ENCODE measurements at regions not wholly inside any gene's neighbourhood (a gene's known extent, or its start where the extent isn't known, plus 50 kb on each side); places are given as distances from the start of the nearest gene placed in this dataset.
"Not testable (repeated sequence)": the region's sequence is repeated elsewhere in the genome, so short reads cannot be mapped to it uniquely, and the experiment has no call there.

DNA sequence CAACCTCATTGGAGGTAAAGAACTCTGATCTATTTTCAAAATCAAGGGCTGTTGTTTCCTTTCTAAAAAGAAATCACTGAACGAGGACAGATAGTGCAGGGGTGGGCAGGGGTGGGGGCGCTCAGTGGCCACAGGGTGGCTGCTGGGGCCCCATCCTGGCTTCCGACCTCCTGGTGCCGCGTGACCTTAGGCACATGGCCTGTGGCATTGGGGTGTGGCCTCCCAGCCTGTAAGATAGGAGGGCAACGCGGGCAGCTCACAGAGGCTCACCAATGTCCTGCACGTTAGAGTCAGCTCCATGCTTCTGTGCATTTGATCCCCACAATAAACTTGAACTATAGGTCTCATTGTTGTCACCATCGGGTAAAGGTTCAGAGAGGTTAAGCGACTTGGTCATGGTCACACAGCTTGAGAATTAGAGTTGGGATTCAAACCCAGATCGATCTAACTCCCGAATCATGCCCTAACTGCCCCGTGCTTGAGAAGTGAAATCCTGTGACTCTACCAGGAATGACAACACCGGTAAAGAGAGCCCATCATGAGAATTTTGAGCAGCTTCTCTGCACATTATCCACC lies 148.0 kb upstream of the SLC6A11 start:
- DNase-seq = no peak

DNA sequence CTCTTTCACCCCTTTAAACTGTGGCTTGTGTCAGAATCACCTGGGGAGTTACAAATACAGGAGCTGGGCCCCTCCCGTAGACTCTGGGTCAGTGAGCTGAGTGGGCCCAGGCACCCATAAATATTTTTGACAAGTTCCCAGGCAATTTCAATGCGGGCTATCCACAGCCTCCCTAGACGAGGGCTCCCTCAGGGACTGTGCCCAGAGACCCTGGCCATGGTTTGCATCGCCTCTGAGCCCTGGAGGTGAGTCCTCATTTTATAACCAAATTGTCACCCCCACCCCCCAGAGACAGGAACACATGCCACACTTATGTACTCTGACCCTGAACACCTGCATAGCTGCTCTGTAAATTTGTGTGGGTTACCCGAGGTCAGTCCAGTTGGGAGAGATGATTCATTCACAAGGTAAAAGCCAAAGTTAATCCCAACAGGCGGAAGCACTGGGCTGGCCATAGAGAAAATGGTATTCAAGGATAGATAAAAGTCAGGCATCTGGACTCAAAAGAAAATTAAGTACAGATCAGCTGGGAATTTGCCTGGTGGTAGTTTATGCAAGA lies 146.5 kb upstream of the SLC6A11 start:
- DNase-seq = no peak

DNA sequence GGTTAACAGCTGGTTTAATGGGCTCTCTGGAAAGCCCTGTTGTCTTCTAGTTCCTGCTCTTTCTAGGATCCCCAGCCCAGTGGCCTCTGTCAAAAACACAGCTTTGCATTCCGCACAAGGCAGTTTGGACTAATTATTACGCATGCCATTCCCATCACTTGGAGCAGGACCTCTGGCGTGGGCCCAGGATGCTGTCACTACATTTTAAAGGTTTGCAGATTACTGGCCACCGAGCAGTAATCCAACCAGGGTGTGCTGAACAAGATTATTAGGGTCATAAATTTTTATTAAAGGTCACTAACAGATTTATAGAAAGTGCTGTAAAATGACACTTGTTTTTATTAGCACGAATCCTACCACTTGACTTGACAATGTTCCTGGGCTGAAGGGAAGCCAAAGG lies 143.6 kb upstream of the SLC6A11 start:
- no peak for DNase-seq

DNA sequence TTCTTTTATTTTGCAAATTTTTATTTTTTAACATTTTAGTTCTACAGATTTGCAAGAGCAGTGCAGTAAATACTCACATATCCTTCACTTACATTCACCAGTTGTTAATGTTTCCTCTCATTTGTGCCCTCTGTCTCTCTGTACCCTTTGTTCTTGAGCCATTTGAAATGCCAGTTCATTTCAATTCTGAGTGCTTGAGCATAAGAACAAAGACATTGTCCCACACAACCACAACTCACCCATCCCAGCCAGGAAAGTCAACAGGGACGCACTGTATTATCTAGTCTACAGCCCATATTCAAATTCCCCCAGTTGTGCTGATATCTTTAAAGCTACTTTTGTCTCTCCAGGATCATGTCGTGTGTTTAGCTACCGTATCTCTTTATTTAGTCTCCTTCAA lies 141.4 kb upstream of the SLC6A11 start:
- DNase-seq = no peak

DNA sequence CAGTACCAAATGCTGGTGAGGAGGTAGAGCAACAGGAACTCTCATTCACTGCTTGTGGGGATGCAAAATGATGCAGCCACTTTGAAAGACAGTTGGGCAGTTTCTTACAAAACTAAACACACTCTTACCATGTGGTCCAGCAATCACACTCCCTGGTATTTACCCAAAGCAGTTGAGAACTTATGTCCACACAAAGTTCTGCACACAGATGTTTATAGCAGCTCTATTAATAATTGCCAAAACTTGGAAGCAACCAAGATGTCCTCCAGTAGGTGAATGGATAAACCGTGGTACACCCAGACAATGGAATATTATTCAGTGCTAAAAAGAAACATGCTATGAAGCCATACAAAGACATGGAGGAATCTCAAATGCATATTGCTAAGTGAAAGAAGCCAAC lies 139.1 kb upstream of the SLC6A11 start:
- no peak for DNase-seq

DNA sequence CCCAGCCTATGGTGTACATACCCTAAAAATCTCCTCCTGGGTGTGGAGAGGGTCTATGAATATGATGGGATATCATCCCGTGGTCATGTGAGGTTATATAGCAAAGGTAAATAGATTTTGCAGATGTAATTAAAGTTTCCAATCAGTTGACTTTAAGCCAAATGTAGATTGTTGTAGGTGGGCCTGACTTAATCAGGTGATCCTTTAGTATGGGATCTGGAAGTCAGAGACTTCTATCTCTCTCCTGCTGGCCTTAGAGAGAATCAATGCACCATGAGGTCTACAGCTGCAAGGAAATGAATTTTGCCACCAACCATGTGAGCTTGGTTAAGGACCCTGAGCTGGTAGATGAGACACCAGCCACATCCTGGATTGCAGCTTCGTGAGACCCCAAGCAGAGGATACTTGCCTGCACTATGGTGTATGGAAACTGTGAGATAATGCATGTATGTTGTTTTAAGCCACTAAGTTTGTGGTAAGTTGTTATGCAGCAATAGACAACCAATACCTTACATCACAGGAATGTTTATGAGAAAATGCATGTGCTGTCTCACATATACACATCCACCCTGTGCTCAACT lies 137.1 kb upstream of the SLC6A11 start:
- no peak for DNase-seq

DNA sequence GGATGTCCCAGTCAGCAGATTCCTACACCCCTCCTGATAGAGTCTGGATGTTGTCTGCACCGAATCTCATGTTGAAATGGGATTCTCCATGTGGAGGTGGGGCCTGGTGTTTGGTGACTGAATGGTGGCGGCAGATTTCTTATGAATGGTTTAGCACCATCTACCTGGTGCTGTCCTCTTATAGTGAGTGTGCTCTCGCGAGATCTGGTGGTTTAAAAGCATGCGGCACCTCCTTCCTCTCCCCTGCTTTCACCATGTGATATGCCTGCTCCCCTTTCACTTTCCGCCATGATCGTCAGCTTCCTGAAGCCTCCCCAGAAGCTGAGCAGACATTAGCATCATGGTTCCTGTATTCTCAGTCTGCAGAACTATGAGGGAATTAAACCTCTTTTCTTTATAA lies 135.2 kb upstream of the SLC6A11 start:
- DNase-seq = no peak

DNA sequence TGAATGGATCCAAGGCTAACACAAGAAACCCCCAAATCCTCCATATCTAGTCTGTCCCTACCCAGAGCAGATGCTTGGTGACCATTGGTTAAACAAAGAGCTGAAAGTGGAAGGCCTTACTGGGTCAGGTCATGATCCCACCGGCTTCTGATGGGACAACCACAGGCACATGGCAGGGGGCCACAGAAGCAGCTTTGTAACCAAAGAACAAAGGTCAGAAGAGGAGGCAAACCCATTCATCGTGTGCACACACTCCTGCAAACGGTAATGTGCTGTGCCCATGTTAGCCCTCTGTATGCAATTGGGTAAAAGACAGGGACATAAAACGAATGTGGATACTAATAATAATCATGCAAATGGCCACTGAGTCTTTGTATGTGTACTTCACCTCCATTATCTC lies 133.3 kb upstream of the SLC6A11 start:
- DNase-seq = no peak

DNA sequence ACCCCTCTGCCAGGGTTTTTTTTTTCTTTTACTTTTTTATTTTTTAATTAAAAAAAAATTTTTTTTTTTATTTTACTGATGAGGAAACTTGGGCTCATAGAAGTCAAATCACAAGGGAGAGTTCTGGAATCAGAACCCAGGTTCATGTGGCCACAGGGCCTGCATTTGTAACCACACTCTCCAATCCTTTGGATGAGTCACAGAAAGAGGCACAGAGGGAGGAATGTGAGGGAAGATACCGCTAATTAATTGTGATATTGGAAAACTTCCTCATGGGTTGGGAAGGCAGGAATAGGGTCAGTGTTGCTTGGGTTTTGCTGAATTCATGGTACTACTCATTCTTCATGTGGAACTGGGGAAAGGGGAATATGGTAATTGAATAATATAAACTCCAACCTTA lies 132.9 kb upstream of the SLC6A11 start:
- no peak for DNase-seq

DNA sequence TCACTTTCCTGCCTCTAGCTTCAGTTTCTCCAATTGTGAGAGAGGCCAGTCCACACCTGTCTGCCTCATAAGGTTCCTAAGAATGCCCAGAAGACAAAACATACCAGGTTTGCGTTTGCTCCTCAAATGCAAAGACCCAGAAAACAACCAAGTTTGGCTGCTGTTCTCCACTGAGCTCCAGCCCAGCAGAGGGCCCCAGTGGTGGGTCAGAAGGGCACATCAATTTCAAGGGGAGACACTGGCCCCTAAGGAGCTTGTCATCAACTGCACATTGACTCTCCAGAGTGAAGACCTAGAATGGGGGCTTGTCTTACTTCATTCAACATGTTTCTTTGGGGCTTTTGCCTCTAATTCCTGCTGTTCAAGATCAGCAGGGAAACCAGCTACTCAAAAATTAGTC lies 127.9 kb upstream of the SLC6A11 start:
- DNase-seq = no peak

DNA sequence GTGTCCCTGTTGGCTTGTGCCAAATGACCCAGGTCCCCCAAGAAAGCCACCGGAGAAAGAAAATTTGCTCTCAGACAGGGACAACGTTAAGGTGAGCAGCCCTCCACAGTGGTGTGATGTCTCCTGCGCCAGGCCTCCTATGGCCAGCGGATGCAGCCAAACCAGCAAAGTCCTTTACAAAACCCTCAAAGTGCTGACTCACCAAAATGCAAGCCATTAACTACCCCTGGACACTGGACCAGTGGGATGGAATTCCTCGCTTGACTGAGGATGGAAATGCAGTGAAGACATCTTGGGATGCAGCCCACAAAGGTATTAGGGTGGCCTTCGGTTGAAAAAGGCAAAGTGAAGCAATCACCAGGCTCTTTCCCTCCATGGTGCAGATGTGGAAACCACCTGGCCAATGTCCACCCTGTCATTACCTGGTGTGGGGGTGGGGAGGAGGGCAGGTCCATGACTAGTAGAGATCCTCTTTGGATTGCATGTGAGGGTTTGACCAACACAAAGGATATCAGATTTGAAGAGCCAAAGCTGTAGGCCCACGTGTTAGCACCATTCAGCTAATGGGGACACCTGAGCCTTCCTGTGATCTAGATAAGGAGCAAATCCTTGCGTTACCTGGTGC lies 127.4 kb upstream of the SLC6A11 start:
- no peak for DNase-seq

DNA sequence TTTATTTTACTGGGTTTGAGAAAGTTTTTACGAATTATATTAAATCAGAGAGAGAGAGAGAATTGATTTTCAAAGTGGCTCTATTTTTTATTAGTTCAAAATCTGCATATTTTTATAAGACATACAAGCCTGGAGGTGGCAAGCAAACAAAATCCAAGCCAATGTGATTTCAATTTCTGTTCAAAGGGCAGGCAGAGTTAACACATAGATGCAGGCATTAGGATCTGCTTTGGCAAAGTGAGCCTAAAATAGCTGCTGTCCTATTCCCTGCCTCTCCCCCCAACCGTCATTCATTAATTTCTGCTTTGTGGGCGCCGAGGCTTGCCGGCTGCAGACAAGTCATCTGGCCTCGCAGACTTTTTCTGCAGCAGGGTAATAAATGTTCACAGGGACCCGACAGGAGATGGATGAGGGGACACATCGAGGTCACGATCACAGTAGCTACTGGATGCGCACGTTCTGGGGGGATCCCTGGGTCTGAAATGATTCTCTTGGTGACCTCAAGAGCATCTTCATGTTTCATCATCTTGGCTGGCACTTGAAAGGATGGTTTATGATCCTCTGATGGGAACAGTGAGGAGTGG lies 123.9 kb upstream of the SLC6A11 start:
- DNase-seq = no peak

DNA sequence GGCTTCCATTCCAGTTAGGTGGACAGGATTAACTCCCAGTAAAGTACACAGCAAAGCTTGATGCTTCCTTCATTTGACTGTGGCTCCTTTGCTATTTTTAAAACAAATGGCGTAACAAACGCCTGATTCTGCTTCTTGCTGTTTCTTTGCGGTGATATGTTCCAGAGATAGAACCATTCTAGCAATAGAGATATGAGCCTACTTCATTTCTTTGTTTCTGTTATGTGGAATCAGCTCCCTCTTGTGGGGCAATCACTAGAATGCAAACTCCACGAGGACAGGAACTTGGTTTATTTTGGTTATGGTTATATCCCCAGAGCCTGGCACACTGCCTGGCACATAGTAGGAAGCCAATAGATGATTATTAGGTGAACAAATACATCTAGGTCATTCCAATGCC lies 122.6 kb upstream of the SLC6A11 start:
- peak in 1 of 5 experiments; percentile 29 for DNase-seq

DNA sequence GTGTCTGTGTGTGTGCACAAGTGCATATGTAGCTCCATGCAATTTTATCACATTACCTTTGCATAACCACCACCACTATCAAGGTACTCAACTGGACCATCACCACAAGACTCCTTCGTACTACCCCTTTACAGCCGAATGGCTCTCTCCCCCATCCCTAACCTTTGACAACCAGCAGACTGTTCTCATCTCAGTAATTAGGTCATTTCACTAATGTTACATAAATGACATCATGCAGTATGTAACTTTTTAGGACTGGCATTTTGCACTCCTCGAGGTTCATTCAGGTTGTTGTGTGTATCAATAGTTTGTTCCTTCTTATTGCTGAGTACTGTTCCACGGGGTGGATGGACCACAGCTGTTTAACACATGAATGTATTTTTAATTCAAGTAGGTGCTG lies 121.8 kb upstream of the SLC6A11 start:
- no peak for DNase-seq

DNA sequence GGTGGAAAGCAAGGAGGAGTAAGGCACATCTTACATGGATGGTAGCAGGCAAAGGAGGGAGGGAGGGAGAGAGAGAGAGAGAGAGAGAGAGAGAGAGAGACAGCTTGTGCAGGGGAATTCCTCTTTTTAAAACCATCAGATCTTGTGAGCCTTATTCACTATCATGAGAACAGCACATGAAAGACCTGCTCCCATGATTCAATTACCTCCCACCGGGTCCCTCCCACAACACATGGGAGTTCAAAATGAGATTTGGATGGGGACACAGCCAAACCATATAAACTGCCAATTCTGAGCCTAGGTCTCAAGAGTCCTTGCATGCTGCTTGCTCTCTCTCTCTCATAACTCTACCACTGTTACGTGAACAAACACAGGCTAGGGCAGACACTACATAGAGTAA lies 120.8 kb upstream of the SLC6A11 start:
- not testable (repeated sequence) for DNase-seq

DNA sequence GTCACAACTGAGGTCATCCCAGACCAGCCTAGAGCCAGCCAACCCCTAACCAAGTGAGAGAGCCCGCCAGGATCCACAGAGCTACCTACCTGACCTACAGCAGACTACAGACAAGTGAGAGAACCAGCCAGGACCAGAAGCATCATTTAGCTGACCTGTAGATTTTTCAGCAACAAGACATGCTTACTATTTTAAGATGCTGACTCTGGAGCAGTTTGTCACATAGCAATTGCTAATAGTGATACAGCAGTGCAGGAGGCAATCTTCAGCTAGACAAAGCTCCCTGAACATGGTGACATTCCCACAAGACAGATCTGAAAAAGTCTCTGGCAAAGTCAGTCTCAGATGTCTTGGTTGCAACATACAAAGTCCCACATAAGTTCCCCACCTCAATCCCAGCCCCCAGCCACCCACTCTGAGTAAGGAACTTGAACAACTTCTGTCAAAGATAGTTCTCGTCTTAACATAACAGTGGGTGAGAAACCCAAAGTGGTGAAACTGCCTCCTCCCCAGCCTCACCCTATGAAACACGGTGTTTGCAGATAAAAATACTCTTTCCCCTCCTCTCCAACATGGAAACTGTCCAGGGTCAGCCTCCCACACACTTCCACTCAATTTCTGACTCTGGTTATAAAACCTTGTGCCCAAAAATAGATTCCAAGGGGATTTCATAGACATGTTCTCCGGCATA lies 120.3 kb upstream of the SLC6A11 start:
- DNase-seq = no peak

DNA sequence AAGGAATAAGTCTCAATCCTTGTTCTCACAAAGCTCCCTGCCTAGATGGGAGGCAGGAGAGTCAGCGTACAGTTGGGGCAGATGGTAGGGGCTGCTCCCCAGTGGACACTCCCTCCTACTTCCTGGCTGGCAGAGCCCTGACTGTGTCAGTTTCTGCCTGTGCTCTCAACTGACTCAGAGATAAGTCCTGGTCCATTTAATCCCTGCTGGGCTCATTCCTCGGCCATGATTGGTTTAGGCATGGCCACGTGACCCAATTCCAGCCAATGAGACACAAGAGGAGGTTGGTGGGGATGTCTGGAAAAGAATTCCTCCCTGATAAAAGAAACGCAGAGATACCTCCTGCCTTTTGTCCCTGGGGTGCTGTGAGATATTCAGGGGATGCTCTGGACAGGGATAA lies 118.1 kb upstream of the SLC6A11 start:
- DNase-seq = no peak

DNA sequence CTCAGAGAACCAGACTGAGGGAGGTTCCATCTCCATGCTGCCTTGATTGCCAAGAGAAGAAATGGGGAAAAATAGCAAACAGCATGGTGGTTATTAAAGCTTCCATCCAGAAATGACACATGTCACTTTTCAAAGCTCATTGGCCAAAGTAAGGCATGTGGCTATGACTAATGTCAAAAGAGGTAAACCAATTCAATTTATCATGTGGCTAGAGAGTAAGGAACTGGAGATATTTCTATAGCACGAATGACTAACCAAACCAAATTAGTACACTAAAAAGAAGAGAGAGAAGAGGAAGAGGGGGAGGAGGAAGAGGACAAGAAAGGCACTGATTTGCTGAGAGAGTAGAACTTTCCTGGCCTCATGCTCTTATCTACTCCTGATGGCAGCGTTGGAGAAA lies 115.2 kb upstream of the SLC6A11 start:
- peak in 1 of 5 experiments; percentile 27 for DNase-seq

DNA sequence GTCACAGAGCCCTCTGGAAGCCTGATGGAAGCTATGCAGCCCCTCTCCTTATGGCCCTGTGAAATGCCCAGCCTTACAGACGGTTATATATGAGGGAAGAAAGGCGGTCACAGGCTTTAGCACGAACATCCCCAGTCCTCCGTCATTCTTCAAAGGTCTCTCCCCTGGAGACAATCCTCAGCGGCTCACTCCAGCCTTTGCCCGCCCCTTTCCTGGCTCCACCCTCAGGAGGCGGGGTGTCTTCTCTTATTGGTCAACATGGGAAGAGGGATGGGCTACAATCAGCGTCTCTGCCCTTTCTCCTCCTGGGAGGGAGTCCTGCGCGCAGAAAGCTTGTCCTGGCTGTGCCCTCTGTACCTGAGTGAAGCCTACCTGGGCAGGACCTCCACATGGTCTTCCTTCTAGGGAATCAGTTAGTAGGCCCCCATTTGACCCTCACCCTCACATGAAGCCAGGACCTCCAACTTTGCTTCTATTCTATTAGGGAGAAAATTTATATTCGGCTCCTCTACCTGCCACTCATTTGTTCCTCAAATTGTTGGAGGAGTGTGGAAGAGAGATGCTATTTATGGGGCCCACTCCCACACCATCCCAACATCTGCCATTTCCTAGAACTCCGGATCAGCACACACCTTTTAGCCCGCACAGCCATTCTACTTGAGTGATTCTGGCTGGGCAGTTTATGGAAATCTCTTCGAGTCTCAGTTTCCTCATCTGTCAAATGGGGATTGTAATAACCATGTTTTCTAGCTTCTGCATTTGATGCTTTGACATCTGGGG lies 112.9 kb upstream of the SLC6A11 start:
- no peak for DNase-seq

DNA sequence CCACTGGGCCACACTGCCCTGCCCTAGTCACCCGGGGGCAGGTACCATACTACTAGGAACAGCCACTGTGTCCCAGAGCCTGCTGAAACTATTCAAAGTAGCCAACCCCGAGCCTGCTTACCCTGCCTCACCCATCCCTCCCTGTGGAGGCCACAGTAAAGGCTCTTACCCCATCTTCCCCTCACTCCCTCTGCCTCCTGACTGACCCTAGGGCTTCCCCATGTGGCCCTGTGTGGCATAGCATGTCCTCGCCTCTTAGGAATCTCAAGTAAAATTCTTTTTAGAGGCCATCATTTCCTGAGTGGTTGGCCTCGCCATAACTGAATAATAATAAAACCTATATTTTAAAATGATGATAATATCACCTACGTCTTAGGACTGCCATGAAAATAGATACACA lies 112.2 kb upstream of the SLC6A11 start:
- DNase-seq = peak in 1 of 5 experiments; percentile 10

DNA sequence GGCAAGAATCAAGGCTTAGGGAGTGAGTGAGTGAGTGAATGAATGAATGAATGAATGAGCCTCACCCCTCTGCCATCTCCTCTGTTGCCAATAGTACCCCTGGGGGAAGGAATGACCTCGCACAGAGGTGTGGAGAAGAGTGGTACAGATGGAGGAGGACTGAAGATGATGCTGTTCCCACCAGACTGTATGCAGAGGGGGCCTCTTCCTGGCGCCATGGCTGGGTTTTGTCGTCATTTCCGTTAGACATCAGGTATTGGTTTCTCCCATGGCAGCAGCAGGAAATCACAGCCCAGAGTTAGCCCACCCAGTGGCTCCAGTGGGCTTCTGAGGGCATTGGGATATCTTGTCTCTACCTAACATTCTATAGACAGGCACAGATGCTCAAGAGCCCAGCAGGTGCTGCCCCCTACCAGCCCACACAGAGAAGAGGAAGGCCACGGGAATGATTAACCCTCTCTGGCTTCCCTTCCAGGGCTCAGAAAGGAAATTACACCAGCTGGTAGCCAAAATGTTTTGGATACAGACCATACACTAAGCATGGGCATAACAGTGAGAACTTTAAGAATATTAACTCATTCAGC lies 109.8 kb upstream of the SLC6A11 start:
- no peak for DNase-seq

DNA sequence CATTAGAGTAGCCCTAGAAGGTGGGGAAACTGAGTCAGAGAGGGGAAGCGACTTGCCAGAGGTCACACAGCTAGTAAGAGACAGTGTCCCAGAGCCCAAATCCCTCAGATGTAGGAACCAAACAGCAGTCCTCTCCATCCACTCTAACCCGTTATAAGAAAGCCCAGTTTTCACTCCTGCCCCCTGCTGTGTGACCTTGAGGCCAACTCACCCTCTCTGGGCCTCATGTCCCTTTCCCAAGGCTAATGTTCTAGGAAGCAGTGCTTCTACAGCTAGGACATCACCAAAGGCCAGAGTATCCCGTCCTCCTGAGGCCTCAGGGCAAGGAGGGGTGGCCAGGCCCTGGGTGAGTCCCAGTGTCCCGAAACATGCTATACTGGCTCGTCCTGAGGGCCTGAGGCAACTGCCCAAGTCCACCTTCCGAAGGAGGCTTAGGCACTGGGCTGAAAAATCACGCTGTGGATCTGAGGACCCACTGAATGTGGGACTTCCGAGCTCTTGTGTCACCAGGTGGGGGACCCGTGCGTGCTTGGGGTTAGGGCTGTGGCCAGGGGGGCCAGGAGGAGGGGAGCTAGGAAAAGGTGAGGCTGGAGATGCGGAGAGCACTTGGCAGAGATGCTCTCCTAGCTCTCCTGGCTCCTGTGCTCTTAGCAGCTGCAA lies 109.2 kb upstream of the SLC6A11 start:
- no peak for DNase-seq
